IMR-90 (cell line): ENCODE measurements at regions not wholly inside any gene's neighbourhood (a gene's known extent, or its start where the extent isn't known, plus 50 kb on each side); places are given as distances from the start of the nearest gene placed in this dataset. TPM values are rescaled to one million over a fixed set of nuclear protein-coding genes. Genes with fewer than 3 reads are reported as not detected.

Experiments
- microRNA-seq, 2 experiments: library from miRNA; stranded (forward) in 1 of 2; unstranded in 1 of 2; fragments of 10-50 nt in 1 of 2; fragments of <30 nt in 1 of 2; gene quantifications in 1 of 2; microRNA quantifications in 1 of 2; one replicate each; pipeline versions ENCODE3 to v1.1.0; 2013 to 2020; ENCODE audit not compliant: insufficient read depth in 1 of 2, insufficient read length in 1 of 2, unreplicated experiment in 1 of 2
- small RNA-seq, 5 experiments: library from RNA; depleted of rRNA; stranded (forward); fragments of <200 nt; gene quantifications; one replicate each; pipeline ENCODE3, GENCODE V24; 2012

Small RNA genes lying in the stretch of these regions (microRNA-seq; reads per million reads assigned to microRNA genes)
- not detected for gene FO393413.1 (ENCODE audit: insufficient read depth, insufficient read length)
- not detected for gene RNU7-65P (ENCODE audit: insufficient read depth, insufficient read length)

Small RNA genes lying in the stretch of these regions (small RNA-seq; reads per million reads assigned to genes)
- gene FO393413.1 (0 reads per million in 5 experiments), gene RNU7-65P (0 to 8.4 (median 0) reads per million in 5 experiments)
